IMR-90 (cell line): ENCODE measurements at regions not wholly inside any gene's neighbourhood (a gene's known extent, or its start where the extent isn't known, plus 50 kb on each side); places are given as distances from the start of the nearest gene placed in this dataset.

ENCODE experiments used
- ATAC-seq: fragments of 200-7000 bp; cut with Tn5 transposase; 2 replicates; pipeline ENCODE4 v1.9.1; 2020; ENCODE audit warnings: low read depth, mild to moderate bottlenecking, moderate library complexity
- BruUV-seq: library from RNA; stranded (reverse); fragments of 400-500 nt; replicated peaks from 2 replicates; lab custom pipeline; 2021; lab: Mats Ljungman, UMichigan
- CTCF ChIA-PET: fragments of 300-600 bp; formaldehyde crosslinking; extraction: SDS; loops from one replicate; lab custom pipeline; 2021; ENCODE audit warnings: antibody characterized with exemption; lab: Yijun Ruan, JAX
- POLR2A ChIA-PET: fragments of 300-600 bp; sonication (Branson Sonifier 250); formaldehyde crosslinking; loops from one replicate; lab custom pipeline; 2022; ENCODE audit warnings: antibody characterized with exemption; ENCODE audit not compliant: unreplicated experiment; lab: Charles Lee
- DNase-seq: peaks from one replicate; pipeline ENCODE4 v3.0.0; 2013
- H2AFZ ChIP-seq: replicated peaks from 2 replicates; pipeline ENCODE3; 2013; ENCODE audit warnings: low read length, mild to moderate bottlenecking; ENCODE audit not compliant: poor library complexity
- H2AK5ac ChIP-seq: 2 replicates; pipeline ENCODE4 v1.6.1; 2013; ENCODE audit warnings: low read depth, low read length, inconsistent platforms
- H2AK9ac ChIP-seq: replicated peaks from 2 replicates; pipeline ENCODE3; 2013; ENCODE audit warnings: mild to moderate bottlenecking, low read depth, low read length, moderate library complexity; ENCODE audit not compliant: poor library complexity
- H2BK120ac ChIP-seq: 2 replicates; pipeline ENCODE4 v1.6.1; 2013; ENCODE audit warnings: low read depth, low read length, inconsistent platforms
- H2BK15ac ChIP-seq: 3 replicates; pipeline ENCODE4 v1.6.1; 2013; ENCODE audit warnings: low read depth, low read length, inconsistent platforms
- H2BK20ac ChIP-seq: 2 replicates; pipeline ENCODE4 v1.6.1; 2013; ENCODE audit warnings: low read depth, mild to moderate bottlenecking, inconsistent platforms, low read length, moderate library complexity
- H2BK5ac ChIP-seq: 2 replicates; pipeline ENCODE4 v1.6.1; 2013; ENCODE audit warnings: mild to moderate bottlenecking, low read depth, low read length, inconsistent platforms; ENCODE audit not compliant: poor library complexity, severe bottlenecking
- H3K14ac ChIP-seq: replicated peaks from 2 replicates; pipeline ENCODE4 v1.6.1; 2013; ENCODE audit warnings: low read depth, low read length, inconsistent platforms
- H3K18ac ChIP-seq: 2 replicates; pipeline ENCODE4 v1.6.1; 2013; ENCODE audit warnings: low read depth, low read length, control low read depth
- H3K23ac ChIP-seq: 2 replicates; pipeline ENCODE4 v1.6.1; 2013; ENCODE audit warnings: low read depth, low read length, inconsistent platforms
- H3K27ac ChIP-seq: 2 replicates; pipeline ENCODE4 v1.5.1; 2013; ENCODE audit warnings: mild to moderate bottlenecking, control low read depth, low read length; ENCODE audit not compliant: insufficient read depth
- H3K27me3 ChIP-seq: 2 replicates; pipeline ENCODE4 v1.6.1; 2013; ENCODE audit warnings: low read length; ENCODE audit not compliant: control insufficient read depth, insufficient read depth
- H3K36me3 ChIP-seq: 2 replicates; pipeline ENCODE4 v1.6.1; 2013; ENCODE audit warnings: low read length, mixed read lengths; ENCODE audit not compliant: control insufficient read depth, insufficient read depth
- H3K4ac ChIP-seq: 2 replicates; pipeline ENCODE4 v1.6.1; 2013; ENCODE audit warnings: low read depth, low read length, inconsistent platforms
- H3K4me1 ChIP-seq: 2 replicates; pipeline ENCODE4 v1.6.1; 2013; ENCODE audit warnings: low read length, mixed read lengths; ENCODE audit not compliant: control insufficient read depth, insufficient read depth
- H3K4me2 ChIP-seq: 2 replicates; pipeline ENCODE4 v1.6.1; 2013; ENCODE audit warnings: low read depth, mild to moderate bottlenecking, control low read depth, low read length, moderate library complexity
- H3K4me3 ChIP-seq: 2 replicates; pipeline ENCODE4 v1.5.1; 2013; ENCODE audit warnings: low read depth, mild to moderate bottlenecking, control low read depth, low read length, moderate library complexity; ENCODE audit not compliant: insufficient read depth
- H3K56ac ChIP-seq: 2 replicates; pipeline ENCODE4 v1.6.1; 2013; ENCODE audit warnings: low read length, inconsistent platforms; ENCODE audit not compliant: insufficient read depth; ENCODE audit errors: extremely low read depth
- H3K79me1 ChIP-seq, 2 experiments: 2 replicates each; pipeline ENCODE4 v1.6.1; 2013; ENCODE audit warnings: low read length in 2 of 2, inconsistent platforms in 1 of 2, low read depth in 1 of 2
- H3K9ac ChIP-seq: 2 replicates; pipeline ENCODE4 v1.6.1; 2013; ENCODE audit warnings: low read depth, low read length, control low read depth
- H3K9me1 ChIP-seq: 2 replicates; pipeline ENCODE4 v1.6.1; 2013; ENCODE audit warnings: low read length, inconsistent platforms; ENCODE audit not compliant: insufficient read depth
- H3K9me3 ChIP-seq: 2 replicates; pipeline ENCODE4 v1.6.1; 2013; ENCODE audit warnings: low read length; ENCODE audit not compliant: control insufficient read depth, insufficient read depth
- H4K20me1 ChIP-seq: 2 replicates; pipeline ENCODE4 v1.6.1; 2013; ENCODE audit warnings: low read length, inconsistent platforms; ENCODE audit not compliant: insufficient read depth
- H4K5ac ChIP-seq: 2 replicates; pipeline ENCODE4 v1.6.1; 2013; ENCODE audit warnings: mild to moderate bottlenecking, low read depth, low read length, control low read depth
- H4K8ac ChIP-seq, 2 experiments: 2 replicates each; pipeline ENCODE4 v1.6.1; 2013; ENCODE audit warnings: low read depth in 2 of 2, low read length in 2 of 2, control low read depth in 1 of 2, inconsistent platforms in 1 of 2
- H4K91ac ChIP-seq: 2 replicates; pipeline ENCODE4 v1.6.1; 2013; ENCODE audit warnings: low read depth, low read length, inconsistent platforms; ENCODE audit not compliant: insufficient read depth
- BHLHE40 ChIP-seq: fragments of 150-350 bp; IDR thresholded peaks from 2 replicates; pipeline ENCODE4 v1.6.1; 2016; ENCODE audit warnings: mild to moderate bottlenecking, low read depth, low read length
- CEBPB ChIP-seq: IDR thresholded peaks from 2 replicates; pipeline ENCODE4 v1.6.1; 2012; ENCODE audit warnings: low read depth, low read length, improper control_type of control experiment
- CHD1 ChIP-seq: IDR thresholded peaks from 2 replicates; pipeline ENCODE4 v1.6.1; 2012; ENCODE audit warnings: low read depth, low read length, improper control_type of control experiment
- CTCF ChIP-seq: conservative IDR thresholded peaks from 2 replicates; pipeline ENCODE4 v1.5.1; 2012; ENCODE audit warnings: mild to moderate bottlenecking, low read depth, low read length, improper control_type of control experiment
- ELK1 ChIP-seq: fragments of 150-350 bp; IDR thresholded peaks from 2 replicates; pipeline ENCODE4 v1.6.1; 2016; ENCODE audit warnings: low read depth, mild to moderate bottlenecking, low read length, moderate library complexity, borderline replicate concordance
- MAFK ChIP-seq: IDR thresholded peaks from 2 replicates; pipeline ENCODE4 v1.6.1; 2012; ENCODE audit warnings: low read depth, low read length, improper control_type of control experiment
- MXI1 ChIP-seq: IDR thresholded peaks from 2 replicates; pipeline ENCODE4 v1.6.1; 2012; ENCODE audit warnings: low read depth, mild to moderate bottlenecking, low read length, moderate library complexity, borderline replicate concordance
- NFE2L2 ChIP-seq: fragments of 150-350 bp; IDR thresholded peaks from 2 replicates; pipeline ENCODE4 v1.6.1; 2016; ENCODE audit warnings: low read depth, mild to moderate bottlenecking, low read length
- POLR2A ChIP-seq: IDR thresholded peaks from 2 replicates; pipeline ENCODE4 v1.6.1; 2012; ENCODE audit warnings: mild to moderate bottlenecking, low read depth, low read length
- RAD21 ChIP-seq: IDR thresholded peaks from 2 replicates; pipeline ENCODE4 v1.6.1; 2012; ENCODE audit warnings: low read length, improper control_type of control experiment
- RCOR1 ChIP-seq: IDR thresholded peaks from 2 replicates; pipeline ENCODE4 v1.6.1; 2012; ENCODE audit warnings: mild to moderate bottlenecking, low read length, improper control_type of control experiment; ENCODE audit not compliant: insufficient replicate concordance
- SMC3 ChIP-seq: fragments of 150-350 bp; IDR thresholded peaks from 2 replicates; pipeline ENCODE4 v1.6.1; 2016; ENCODE audit warnings: low read depth, mild to moderate bottlenecking, antibody characterized with exemption, low read length, moderate library complexity
- WGBS, 2 experiments: methylation state at CpG; one replicate each; pipeline versions ENCODE4 v1.1.5 to v1.1.7; 2013; ENCODE audit warnings: missing lambda C conversion rate in 2 of 2; ENCODE audit not compliant: insufficient read length in 1 of 2; ENCODE audit errors: extremely low coverage in 2 of 2; 5-methylcytosine and 5-hydroxymethylcytosine counted together
- dilution Hi-C: fragments of 300-500 bp; cut with HindIII; formaldehyde crosslinking; loops from one replicate; pipeline ENCODE4 v1.14.3; 2018; ENCODE audit warnings: low sequenced_read_pairs; ENCODE audit not compliant: unreplicated experiment
- in situ Hi-C: fragments of 300-500 bp; cut with MboI; formaldehyde crosslinking; loops from 3 replicates; pipeline ENCODE4 v1.14.3; 2019; ENCODE audit warnings: low sequenced_read_pairs, inconsistent platforms, mixed read lengths
- intact Hi-C: fragments of 100-400 bp; cut with micrococcal nuclease; formaldehyde crosslinking; loops from 2 replicates; pipeline ENCODE4 v1.10.0; 2022

GRCh38 chr6:6479785-6480184, 108.7 kb upstream of the LY86 start:
- dilution Hi-C loops (no loop called here), in situ Hi-C loops (no loop called here), intact Hi-C loops (no loop called here)
- no peaks in the 10 kb centered on the region for H4K20me1 ChIP-seq
- H3K23ac ChIP-seq = no peak overlapping the region
- no peak overlapping the region for H4K8ac ChIP-seq
- no peak overlapping the region for H3K18ac ChIP-seq
- H3K4me2 ChIP-seq = no peak overlapping the region
- H2BK120ac ChIP-seq = no peak overlapping the region
- H3K9me1 ChIP-seq = no peaks in the 10 kb centered on the region
- BruUV-seq = no TSS peak
- no peaks in the 10 kb centered on the region for H3K4me1 ChIP-seq
- H3K4ac ChIP-seq = no peak overlapping the region
- ATAC-seq (no peak), DNase-seq (no peak)
- whole genome bisulfite sequencing, 2 experiments = 71% methylated on average over 4 of the region's 6 CpGs; no CpG with 5 or more reads in 1 of the 2 experiments
- no peak overlapping the region for H3K9ac ChIP-seq
- no peak overlapping the region for H3K27ac ChIP-seq
- H2BK20ac ChIP-seq = no peak overlapping the region
- H3K79me1 ChIP-seq = no peaks in the 10 kb centered on the region
- ChIA-PET CTCF (no interaction called here), POLR2A (no interaction called here)
- H3K56ac ChIP-seq = no peak overlapping the region
- no peak overlapping the region for H2AK5ac ChIP-seq
- H2AFZ ChIP-seq = no peak overlapping the region
- H4K91ac ChIP-seq = no peak overlapping the region
- H3K14ac ChIP-seq = no peak overlapping the region
- no peak for TF ChIP-seq MAFK
- no peak for TF ChIP-seq MXI1
- TF ChIP-seq CEBPB = no peak
- no peak for TF ChIP-seq CHD1
- TF ChIP-seq POLR2A = no peak
- no peak for TF ChIP-seq ELK1
- TF ChIP-seq CTCF = no peak
- TF ChIP-seq RAD21 = no peak
- TF ChIP-seq SMC3 = no peak
- TF ChIP-seq BHLHE40 = no peak
- TF ChIP-seq NFE2L2 = no peak
- no peak for TF ChIP-seq RCOR1
- H3K9me3 ChIP-seq = peaks cover 19% of the 10 kb centered on the region
- H3K4me3 ChIP-seq = no peak overlapping the region
- H2BK15ac ChIP-seq = no peak overlapping the region
- no peak overlapping the region for H2AK9ac ChIP-seq
- no peaks in the 10 kb centered on the region for H3K36me3 ChIP-seq
- H4K5ac ChIP-seq = no peak overlapping the region
- no peak overlapping the region for H2BK5ac ChIP-seq
- no peaks in the 10 kb centered on the region for H3K27me3 ChIP-seq
